ENCODE measurements at regions not wholly inside any gene's neighbourhood (a gene's known extent, or its start where the extent isn't known, plus 50 kb on each side); places are given as distances from the start of the nearest gene placed in this dataset.

GRCh38 chr10:109417803-109418202 lies 505.5 kb downstream of the XPNPEP1 start:
- TF ChIP-seq CTCF (conservative IDR thresholded peaks at IDR 0.05) = no peak
- no peaks in the 10 kb centered on the region for H3K79me1 ChIP-seq (ENCODE audit: insufficient read depth, low read depth, low read length, poor library complexity, severe bottlenecking)
- H3K27ac ChIP-seq (ENCODE audit: insufficient read length, low read depth, low read length) = no peak overlapping the region
- no peak overlapping the region for H4K8ac ChIP-seq (replicated peaks; ENCODE audit: insufficient read length, low read depth, low read length)
- H4K20me1 ChIP-seq (ENCODE audit: control insufficient read depth, insufficient read depth, insufficient read length) = no peaks in the 10 kb centered on the region
- no peak overlapping the region; a peak in 1 of 7 replicates for H3K27ac Mint-ChIP-seq
- no peak overlapping the region for H4K91ac ChIP-seq (ENCODE audit: insufficient read length, low read depth, low read length)
- H3K9ac ChIP-seq (ENCODE audit: extremely low read depth, insufficient read length, low read length) = no peak overlapping the region
- no peak overlapping the region for H2AFZ ChIP-seq (ENCODE audit: low read length)
- peaks cover 9 to 13% of the 10 kb centered on the region in 2 experiments for H3K4me1 Mint-ChIP-seq
- no peak overlapping the region for H2BK20ac ChIP-seq (ENCODE audit: low read depth, low read length, poor library complexity, severe bottlenecking)
- H3K36me3 Mint-ChIP-seq (ENCODE audit: insufficient read depth in 1 of 3, low read depth in 3 of 3) = no peaks in the 10 kb centered on the region
- no peak overlapping the region for H3K4me3 Mint-ChIP-seq
- no peaks in the 10 kb centered on the region for H3K23me2 ChIP-seq (ENCODE audit: insufficient read length, low read depth, low read length, poor library complexity, severe bottlenecking)
- H2BK120ac ChIP-seq (ENCODE audit: low read depth, low read length, poor library complexity, severe bottlenecking) = no peak overlapping the region
- no CpG with 5 or more reads among the region's 4 CpGs for WGBS (ENCODE audit: extremely low coverage, insufficient read length, low lambda C conversion rate)
- H3K18ac ChIP-seq (ENCODE audit: insufficient read length, low read depth, low read length) = no peak overlapping the region
- H2AK5ac ChIP-seq (ENCODE audit: insufficient read length, low read length) = no peak overlapping the region
- no peak overlapping the region for H2BK5ac ChIP-seq (ENCODE audit: insufficient read length, low read length)
- H3K9me3 ChIP-seq (ENCODE audit: control insufficient read depth, low read depth, low read length) = no peaks in the 10 kb centered on the region
- H3K79me2 ChIP-seq (ENCODE audit: insufficient read depth, low read length) = no peaks in the 10 kb centered on the region
- no peak overlapping the region for H4K5ac ChIP-seq (ENCODE audit: insufficient read length, low read depth, low read length)
- no peak for DNase-seq
- H2BK15ac ChIP-seq (ENCODE audit: low read depth, low read length) = no peak overlapping the region
- no peaks in the 10 kb centered on the region for H3K4me1 ChIP-seq (ENCODE audit: insufficient read depth, low read length)
- H3K27me3 ChIP-seq (ENCODE audit: insufficient read depth, low read length) = no peaks in the 10 kb centered on the region
- no peak overlapping the region for H3K4me2 ChIP-seq (ENCODE audit: insufficient read depth, insufficient read length, low read length)
- H3K56ac ChIP-seq (ENCODE audit: insufficient read length, low read depth, low read length) = no peak overlapping the region
- H3K27me3 Mint-ChIP-seq (ENCODE audit: low read depth) = no peaks in the 10 kb centered on the region
- no peak overlapping the region for H2BK12ac ChIP-seq (ENCODE audit: insufficient read length, low read depth, low read length)
- H3K9me3 Mint-ChIP-seq = peaks cover 3% of the 10 kb centered on the region in 2 experiments; a peak in 3 of 5 replicates
- no peak overlapping the region for H3K4ac ChIP-seq (ENCODE audit: low read depth, low read length)
- H3K14ac ChIP-seq (ENCODE audit: insufficient read depth, low read length) = no peak overlapping the region
- H3T11ph ChIP-seq (ENCODE audit: low read length) = no peak overlapping the region
- H3K23ac ChIP-seq (ENCODE audit: insufficient read length, low read depth, low read length) = no peak overlapping the region

All from H9 (cell line).